Activated B cell treated with CpG ODN at 0.5 μM for 24 hours (primary cell): ENCODE measurements at regions not wholly inside any gene's neighbourhood (a gene's known extent, or its start where the extent isn't known, plus 50 kb on each side); places are given as distances from the start of the nearest gene placed in this dataset.

Source experiments
- ATAC-seq: fragments of 200-7000 bp; cut with Tn5 transposase; one replicate; pipeline ENCODE4 v1.10.0; 2021; ENCODE audit warnings: low read depth, mild to moderate bottlenecking, moderate library complexity
- CTCF ChIA-PET: fragments of 350-600 bp; sonication (Branson Sonifier 250); formaldehyde crosslinking; loops from one replicate; lab custom pipeline; 2021; ENCODE audit warnings: antibody characterized with exemption; lab: Charles Lee
- POLR2A ChIA-PET: fragments of 350-600 bp; sonication (Branson Sonifier 250); formaldehyde crosslinking; loops from one replicate; lab custom pipeline; 2021; ENCODE audit warnings: antibody characterized with exemption; lab: Charles Lee
- DNase-seq: peaks from one replicate; pipeline ENCODE4 v3.0.0; 2022
- H3K27ac Mint-ChIP-seq: one replicate; pipeline ENCODE4 v1.8.0; 2020; ENCODE audit warnings: mixed read lengths
- H3K27me3 Mint-ChIP-seq: one replicate; pipeline ENCODE4 v1.8.0; 2021; ENCODE audit warnings: mixed read lengths
- H3K36me3 Mint-ChIP-seq: one replicate; pipeline ENCODE4 v1.8.0; 2021; ENCODE audit warnings: low read depth, mixed read lengths
- H3K4me1 Mint-ChIP-seq: one replicate; pipeline ENCODE4 v1.8.0; 2021; ENCODE audit warnings: mixed read lengths
- H3K4me3 Mint-ChIP-seq: one replicate; pipeline ENCODE4 v1.8.0; 2020; ENCODE audit warnings: mild to moderate bottlenecking, mixed read lengths
- H3K9me3 Mint-ChIP-seq: one replicate; pipeline ENCODE4 v1.8.0; 2020; ENCODE audit warnings: mixed read lengths
- intact Hi-C: fragments of 100-400 bp; cut with micrococcal nuclease; formaldehyde crosslinking; loops from one replicate; pipeline ENCODE4 v1.15.1; 2024
- TF ChIP-seq, protein P1 (sequence below): fragments of 200-600 bp; IDR thresholded peaks from one replicate; pipeline ENCODE4 v1.8.0; 2022; ENCODE audit warnings: antibody characterized with exemption, mild to moderate bottlenecking

DNA sequence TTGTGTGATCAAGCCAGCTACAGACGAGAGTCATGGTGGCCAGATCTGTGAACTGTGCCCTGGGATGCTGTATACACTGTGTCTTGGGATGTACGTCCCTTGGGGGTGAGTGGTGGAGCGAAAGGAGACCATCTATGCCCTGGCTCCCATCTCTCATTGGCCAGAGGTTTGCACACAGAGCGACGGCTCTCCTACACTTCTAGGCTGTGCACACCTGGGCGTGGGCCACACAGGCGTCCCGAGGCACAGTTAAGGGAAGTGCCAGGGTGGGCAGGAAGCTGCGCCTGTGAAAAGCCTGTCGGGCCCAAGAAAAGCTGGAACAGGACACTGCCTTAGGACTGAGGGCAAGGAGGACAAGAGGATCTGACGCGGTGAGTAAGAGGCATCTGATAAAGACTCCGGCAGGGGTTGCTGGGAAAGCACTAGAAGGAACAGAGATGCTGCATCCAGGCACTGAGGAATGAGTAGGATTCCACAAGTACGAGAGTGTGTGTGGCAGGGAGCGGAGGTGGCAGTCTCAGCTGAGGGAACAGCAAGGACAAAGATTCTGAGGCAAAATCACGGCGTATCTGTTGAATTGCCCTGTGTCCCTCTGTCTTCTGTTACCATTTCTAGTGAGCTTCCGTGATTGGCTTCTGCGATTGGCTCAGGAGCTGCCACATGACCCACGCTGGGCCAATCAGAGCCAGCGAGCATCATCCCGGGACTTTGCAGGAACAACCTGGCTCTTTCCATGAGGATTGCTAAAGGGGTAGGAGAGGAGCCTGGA, 67.9 kb upstream of the ZBTB40 start:
- Mint-ChIP-seq H3K4me1 (no peaks in the 10 kb centered on the region), H3K27me3 (peaks cover 6% of the 10 kb centered on the region), H3K36me3 (no peaks in the 10 kb centered on the region), H3K9me3 (no peaks in the 10 kb centered on the region), H3K27ac (no peak overlapping the region), H3K4me3 (no peak overlapping the region)
- POLR2A ChIA-PET, result no interaction called here
- TF ChIP-seq, protein P1, sequence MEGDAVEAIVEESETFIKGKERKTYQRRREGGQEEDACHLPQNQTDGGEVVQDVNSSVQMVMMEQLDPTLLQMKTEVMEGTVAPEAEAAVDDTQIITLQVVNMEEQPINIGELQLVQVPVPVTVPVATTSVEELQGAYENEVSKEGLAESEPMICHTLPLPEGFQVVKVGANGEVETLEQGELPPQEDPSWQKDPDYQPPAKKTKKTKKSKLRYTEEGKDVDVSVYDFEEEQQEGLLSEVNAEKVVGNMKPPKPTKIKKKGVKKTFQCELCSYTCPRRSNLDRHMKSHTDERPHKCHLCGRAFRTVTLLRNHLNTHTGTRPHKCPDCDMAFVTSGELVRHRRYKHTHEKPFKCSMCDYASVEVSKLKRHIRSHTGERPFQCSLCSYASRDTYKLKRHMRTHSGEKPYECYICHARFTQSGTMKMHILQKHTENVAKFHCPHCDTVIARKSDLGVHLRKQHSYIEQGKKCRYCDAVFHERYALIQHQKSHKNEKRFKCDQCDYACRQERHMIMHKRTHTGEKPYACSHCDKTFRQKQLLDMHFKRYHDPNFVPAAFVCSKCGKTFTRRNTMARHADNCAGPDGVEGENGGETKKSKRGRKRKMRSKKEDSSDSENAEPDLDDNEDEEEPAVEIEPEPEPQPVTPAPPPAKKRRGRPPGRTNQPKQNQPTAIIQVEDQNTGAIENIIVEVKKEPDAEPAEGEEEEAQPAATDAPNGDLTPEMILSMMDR, result no peak
- ATAC-seq (no peak), DNase-seq (no peak)
- CTCF ChIA-PET, result no interaction called here
- intact Hi-C loops, result no loop called here

DNA sequence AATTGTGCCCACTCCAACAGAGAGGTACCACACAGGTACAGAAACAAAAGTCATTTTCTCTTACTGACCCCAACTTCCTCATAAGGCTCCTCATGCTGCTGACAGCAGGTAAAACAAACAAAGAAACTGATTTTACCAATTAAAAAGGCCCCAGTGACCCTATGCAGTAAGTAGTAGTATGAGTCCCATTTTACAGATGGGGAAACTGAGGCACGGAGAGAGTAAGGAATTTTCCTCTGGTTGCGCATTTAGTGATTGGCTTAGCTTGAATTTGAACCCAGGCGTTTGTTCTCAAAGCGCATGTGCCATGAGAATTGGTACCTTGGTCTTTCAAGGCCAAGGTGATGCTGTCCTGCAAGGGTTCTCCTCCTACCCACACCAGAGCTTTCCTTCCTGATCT, 66.1 kb upstream of the ZBTB40 start:
- no peak for ATAC-seq
- H3K27me3 Mint-ChIP-seq, result peaks cover 6% of the 10 kb centered on the region
- ChIA-PET CTCF (no interaction called here), POLR2A (no interaction called here)
- no peaks in the 10 kb centered on the region for H3K4me1 Mint-ChIP-seq
- TF ChIP-seq, protein P1, result no peak
- no peak for DNase-seq
- no peak overlapping the region for H3K27ac Mint-ChIP-seq
- intact Hi-C loops, result no loop called here
- no peak overlapping the region for H3K4me3 Mint-ChIP-seq
- no peaks in the 10 kb centered on the region for H3K36me3 Mint-ChIP-seq
- no peaks in the 10 kb centered on the region for H3K9me3 Mint-ChIP-seq

DNA sequence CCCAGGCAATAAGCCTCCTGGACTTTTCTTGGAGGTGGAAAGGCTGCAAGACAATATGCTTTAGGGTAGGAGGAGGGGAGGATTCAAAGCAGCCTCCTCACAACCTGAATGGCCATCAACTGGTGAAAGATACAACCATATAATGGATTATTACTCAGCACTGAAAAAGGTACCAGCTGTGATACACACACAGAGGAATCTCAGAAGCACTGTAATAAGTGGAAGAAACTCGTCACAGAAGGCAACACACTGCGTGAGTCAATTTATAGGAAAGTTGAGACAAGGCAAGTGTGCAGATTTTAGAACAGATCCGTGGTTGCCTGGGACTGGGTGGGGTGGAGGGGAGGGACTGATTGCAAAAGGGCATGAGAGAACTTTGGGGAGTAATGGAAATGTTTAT, 64.9 kb upstream of the ZBTB40 start:
- intact Hi-C loops, result no loop called here
- ChIA-PET CTCF (no interaction called here), POLR2A (no interaction called here)
- ATAC-seq (no peak), DNase-seq (no peak)
- H3K27me3 Mint-ChIP-seq, result peaks cover 6% of the 10 kb centered on the region
- TF ChIP-seq, protein P1, result no peak
- no peak overlapping the region for H3K27ac Mint-ChIP-seq
- no peak overlapping the region for H3K4me3 Mint-ChIP-seq
- no peaks in the 10 kb centered on the region for H3K4me1 Mint-ChIP-seq
- no peaks in the 10 kb centered on the region for H3K36me3 Mint-ChIP-seq
- H3K9me3 Mint-ChIP-seq, result no peaks in the 10 kb centered on the region

DNA sequence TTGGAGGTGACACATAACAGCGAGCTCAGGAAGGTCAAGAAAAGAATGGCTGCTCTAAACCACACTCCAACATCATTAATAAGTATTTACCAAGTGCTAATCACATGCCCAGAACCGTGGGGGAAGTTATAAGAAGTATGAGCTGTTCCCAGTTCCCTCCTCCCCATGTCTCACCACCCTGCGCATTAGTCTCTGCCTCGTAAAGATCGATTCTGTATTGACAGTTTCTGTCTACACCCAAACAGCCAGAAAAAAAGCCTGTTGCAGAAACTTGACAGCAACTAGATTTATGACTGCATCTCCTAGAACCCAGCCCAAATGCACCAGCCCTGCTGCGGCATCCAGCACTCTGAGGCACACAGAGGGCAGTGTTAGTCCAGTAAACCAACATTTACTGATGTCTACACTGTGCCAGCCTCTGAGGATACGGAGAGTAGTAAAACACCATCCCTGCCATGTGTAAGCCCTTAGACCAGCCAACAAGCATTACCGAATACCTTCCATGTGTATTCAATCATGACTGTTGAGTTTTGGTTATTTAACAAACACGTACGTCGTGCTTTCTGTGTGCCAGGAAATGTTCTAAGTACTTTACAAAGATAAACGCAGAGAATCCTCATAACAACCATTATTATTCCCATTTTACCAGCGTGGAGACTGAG, 63.6 kb upstream of the ZBTB40 start:
- H3K27ac Mint-ChIP-seq, result no peak overlapping the region
- no peaks in the 10 kb centered on the region for H3K9me3 Mint-ChIP-seq
- ATAC-seq (no peak), DNase-seq (no peak)
- no peaks in the 10 kb centered on the region for H3K4me1 Mint-ChIP-seq
- no peak overlapping the region for H3K4me3 Mint-ChIP-seq
- peaks cover 6% of the 10 kb centered on the region for H3K27me3 Mint-ChIP-seq
- intact Hi-C loops, result no loop called here
- POLR2A ChIA-PET, result no interaction called here
- TF ChIP-seq, protein P1, result no peak
- H3K36me3 Mint-ChIP-seq, result no peaks in the 10 kb centered on the region
- CTCF ChIA-PET, result no interaction called here

DNA sequence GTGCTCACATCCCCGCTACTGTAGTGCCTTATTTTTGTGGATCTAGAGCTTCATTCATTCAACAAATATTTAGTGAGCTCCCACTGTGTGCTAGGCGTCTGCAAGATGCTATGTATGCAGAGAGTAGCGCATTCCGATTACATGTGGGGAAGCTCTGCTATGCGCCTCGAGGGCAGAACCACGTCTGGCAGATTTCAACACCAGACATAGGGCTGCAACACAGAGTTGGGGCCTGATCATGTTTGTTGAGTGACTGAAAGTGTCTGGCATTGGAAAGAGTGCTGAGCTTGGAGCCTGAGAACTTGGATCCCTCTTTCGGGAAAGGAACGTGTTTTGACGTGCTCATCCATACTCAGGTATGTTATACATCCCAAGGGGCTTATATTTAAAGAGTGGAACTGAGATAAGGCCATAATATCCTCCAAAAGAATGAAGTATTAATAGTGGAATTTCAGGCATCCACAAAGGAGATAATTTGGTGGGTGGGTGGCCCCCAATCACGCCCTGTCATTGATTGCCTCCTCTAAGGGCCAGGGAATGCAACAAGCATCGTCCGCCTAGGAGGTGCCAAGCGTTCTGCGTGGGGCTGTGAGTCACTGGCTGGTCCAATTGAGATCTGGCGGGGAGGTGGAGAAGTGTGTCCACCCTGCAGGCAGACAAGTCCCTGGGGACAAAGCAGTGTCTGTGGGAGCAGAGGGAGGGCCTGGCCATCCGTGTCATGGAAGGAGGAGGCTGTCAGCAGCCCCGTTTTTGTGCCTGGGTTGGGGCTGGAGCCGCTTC, 62.8 kb upstream of the ZBTB40 start:
- H3K36me3 Mint-ChIP-seq, result no peaks in the 10 kb centered on the region
- no peak for ATAC-seq
- H3K4me3 Mint-ChIP-seq, result no peak overlapping the region
- intact Hi-C loops, result no loop called here
- ChIA-PET POLR2A (no interaction called here), CTCF (no interaction called here)
- H3K27ac Mint-ChIP-seq, result no peak overlapping the region
- no peaks in the 10 kb centered on the region for H3K4me1 Mint-ChIP-seq
- TF ChIP-seq, protein P1, result no peak
- H3K27me3 Mint-ChIP-seq, result peaks cover 6% of the 10 kb centered on the region
- H3K9me3 Mint-ChIP-seq, result no peaks in the 10 kb centered on the region
- no peak for DNase-seq
